ENCODE measurements at regions not wholly inside any gene's neighbourhood (a gene's known extent, or its start where the extent isn't known, plus 50 kb on each side); places are given as distances from the start of the nearest gene placed in this dataset.

- no peak for TF ChIP-seq CTCF (IDR thresholded peaks at IDR 0.05; ENCODE audit: insufficient read depth, low read depth, low read length)
- no peak for TF ChIP-seq EZH2 (IDR thresholded peaks at IDR 0.05; ENCODE audit: insufficient read depth, low read length)
Observed at GRCh38 chr10:81520688-81521087, 354.3 kb upstream of the NRG3 start.

Measured in astrocyte (in vitro differentiated cells and primary cell).